NCI-H526 treated with DMSO at 0.1 percent for 48 hours (cell line): ENCODE measurements at regions not wholly inside any gene's neighbourhood (a gene's known extent, or its start where the extent isn't known, plus 50 kb on each side); places are given as distances from the start of the nearest gene placed in this dataset.

ENCODE experiments used
- DNase-seq: peaks from one replicate; lab custom pipeline; 2025; lab: John Stamatoyannopoulos, UW

DNA sequence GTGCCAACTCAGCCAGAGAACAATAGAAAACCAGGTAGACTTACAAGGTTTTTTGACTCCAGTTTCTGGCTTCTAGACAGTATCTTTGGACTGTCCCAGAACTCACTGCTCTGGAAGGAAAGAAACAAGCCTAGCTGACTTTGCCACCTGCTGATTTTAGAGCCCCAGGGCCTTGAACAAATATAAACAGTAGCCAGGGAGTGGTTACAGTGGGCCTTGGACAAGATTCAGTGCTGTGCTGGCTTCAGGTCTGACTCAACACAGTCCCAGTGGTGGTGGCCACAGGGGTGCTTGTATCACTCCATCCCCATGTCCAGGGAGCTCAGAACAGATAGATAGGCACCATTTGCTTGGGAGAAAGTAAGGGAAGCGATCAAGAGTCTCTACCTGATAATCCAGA is 694.1 kb upstream of the ADGRL3 start:
- DNase-seq = no peak

DNA sequence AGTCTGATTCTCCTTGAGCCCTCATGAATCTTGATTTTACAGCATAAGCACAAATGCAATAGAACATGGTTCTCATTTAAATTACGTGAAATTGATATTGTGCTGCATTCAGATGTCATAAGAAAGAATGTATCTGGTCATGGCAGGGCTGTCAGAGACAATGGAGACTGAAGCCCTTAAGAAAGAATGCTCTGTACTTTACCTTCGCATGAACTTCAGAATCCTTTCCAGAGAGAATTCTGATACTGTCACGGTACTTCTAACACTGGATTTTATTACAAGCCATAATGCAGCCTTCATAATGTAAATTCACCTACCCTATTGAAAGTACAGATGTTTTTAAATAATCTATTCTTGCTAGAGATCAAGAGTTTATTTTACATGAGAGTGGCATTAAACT is 677.9 kb upstream of the ADGRL3 start:
- no peak for DNase-seq

DNA sequence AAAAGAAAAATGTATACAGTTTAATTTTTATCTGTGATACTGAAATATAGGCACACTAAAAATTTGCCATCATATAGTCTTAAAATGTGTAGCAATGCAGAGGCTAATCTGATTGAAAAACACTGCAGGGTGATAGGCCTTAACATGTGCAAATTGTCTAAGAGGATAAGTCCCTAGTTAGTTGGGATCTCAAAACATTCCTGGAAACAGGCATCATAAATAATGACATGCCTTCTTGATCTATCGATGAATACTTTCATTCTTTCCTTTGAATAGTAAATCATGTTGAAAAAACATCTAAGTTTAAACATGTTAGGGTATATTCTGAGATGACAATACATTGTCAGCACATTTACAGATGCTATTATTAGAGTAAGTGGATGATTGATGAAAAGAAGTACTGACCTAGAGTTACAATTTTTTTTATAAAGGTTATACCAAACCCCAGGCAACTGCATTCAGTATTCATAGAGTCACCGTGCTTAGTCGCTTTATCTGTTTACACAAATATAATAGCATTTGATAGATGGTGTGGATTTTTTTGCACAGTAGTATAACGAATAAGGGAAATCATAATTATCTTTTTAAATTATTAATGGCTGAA is 668.2 kb upstream of the ADGRL3 start:
- DNase-seq = no peak

DNA sequence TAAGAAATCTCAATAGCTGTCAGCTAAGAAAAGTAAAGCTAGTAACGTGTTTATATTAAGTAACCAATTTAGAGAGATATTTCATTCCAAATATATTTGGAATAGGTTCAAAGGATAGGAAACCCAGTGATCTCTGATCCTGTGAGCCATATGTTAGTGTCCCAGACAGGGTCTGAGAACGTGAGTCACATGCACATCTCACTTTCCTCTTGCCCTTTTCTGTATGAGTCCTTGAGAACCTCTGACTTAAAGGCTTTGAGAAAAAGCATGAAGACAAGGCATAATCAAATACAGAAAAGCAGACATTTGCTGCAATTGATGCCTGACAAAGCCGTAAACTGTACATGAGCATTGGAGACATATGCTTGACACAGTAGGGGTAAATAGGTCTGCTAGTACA is 655.1 kb upstream of the ADGRL3 start:
- DNase-seq = no peak

DNA sequence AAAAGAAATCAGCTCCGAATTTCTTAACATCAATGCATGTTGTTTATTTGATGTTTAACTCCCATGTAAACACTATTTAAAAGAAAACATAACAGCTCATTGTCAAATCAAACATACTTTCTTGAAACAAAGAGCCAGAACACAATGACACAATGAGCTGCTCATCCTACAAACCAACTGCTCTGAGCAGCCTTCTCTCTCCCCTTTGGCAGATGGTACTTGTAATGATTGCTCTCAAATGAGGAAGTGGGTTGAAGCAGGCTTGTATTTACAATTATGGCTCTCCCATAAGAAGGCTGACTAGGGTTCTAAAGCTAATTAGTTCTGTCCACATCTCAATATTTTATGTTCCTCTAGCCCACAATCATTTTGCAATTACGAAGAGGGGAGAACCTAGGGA is 637.8 kb upstream of the ADGRL3 start:
- DNase-seq = no peak

DNA sequence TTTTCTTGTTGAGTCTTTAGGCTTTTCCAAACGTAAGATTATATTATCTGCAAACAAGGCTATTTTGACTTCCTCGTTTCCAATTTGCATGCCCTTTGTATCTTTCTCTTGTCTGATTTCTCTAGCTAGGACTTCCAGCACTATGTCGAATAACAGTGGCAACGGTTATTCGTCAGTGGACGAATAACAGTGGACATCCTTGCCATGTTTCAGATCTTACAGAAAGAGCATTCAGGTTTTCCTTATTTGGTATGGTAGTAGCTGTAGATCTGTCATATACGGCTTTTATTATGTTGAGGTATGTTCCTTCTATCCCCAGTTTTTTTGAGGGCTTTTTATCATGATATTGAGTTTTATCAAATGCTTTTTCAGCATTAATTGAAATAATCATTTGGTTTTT is 634.6 kb upstream of the ADGRL3 start:
- no peak for DNase-seq

DNA sequence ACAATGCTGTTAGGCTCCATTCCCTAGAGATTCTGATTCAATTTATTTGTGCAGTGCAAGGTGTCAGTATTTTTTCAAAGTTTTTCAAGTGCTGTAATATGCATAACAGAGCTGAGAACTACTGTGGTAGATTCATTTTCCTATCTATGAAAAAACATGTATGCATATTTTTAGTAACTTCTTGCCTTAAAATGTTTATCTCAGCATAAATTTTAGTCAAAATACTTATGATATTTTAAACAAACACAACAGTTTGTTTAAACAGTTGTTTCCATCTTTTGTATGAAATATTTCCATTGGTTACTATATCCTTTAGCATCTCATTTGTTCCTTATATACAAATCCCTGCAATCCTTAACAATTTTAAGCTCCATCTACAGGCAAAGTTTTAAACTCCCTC is 624.8 kb upstream of the ADGRL3 start:
- no peak for DNase-seq

DNA sequence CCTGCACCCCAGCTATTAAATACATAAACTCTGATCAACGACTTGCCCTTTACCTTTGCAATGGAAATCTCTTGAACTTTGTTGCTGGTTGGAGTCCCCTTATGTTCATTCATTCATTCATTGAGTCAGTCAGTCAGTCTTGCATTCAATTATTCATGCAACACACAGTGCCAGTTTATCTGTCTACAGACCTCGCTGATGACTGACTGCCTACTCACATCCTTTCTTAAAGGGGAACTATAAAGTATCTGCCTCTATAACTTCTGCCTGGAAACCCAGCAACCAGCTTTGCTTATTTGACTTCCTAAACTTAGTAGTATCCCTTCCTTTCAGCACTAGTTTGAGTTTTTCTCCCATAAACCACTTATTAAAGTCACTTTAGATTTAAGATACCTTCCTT is 620.8 kb upstream of the ADGRL3 start:
- DNase-seq = no peak

DNA sequence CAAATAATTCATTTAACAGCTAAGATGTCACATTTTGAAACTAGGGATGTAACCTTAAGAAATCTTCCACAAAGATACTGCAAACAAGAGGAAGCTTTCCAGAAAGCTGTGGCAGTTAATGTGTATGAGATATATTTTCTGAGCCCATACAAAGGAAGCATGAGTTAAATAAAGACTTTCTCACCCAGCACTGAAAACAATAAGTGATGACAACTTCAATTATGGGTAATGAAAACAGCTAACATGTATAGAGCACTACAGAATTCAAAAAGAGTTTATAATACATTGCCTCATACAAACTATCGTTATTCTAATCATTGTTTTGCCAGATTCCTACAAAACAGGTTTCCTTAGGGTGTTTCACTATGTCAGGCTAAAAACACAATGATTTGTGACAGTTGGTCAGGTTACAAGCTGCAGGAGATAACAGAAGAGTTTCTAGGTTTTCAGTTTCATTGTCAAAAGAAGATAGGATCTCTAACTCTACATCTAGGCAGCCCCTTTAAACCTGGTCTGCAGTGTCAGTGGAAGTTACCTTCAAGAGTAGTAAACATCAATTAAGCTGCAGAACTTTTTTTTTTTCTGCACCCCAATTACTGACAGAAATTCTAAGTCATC is 618.1 kb upstream of the ADGRL3 start:
- DNase-seq = no peak

DNA sequence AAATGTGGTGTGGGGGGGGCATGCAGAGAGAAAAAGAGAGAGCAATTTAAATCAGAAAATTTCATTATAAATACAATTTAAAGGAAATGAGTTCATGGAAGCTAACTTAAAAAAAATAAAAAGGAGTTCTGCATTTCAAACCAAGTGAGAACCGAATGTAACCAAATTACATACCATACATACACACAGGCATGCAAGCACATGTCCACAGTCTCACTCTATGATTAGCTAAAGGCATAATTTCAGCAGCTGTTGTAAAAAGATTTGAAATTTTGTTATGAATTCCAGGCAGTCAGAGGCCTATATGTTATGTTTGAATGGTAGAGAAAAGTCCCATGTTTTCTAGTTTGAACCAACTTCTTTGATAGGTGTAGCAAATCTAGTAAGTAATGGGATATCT is 611.6 kb upstream of the ADGRL3 start:
- no peak for DNase-seq

DNA sequence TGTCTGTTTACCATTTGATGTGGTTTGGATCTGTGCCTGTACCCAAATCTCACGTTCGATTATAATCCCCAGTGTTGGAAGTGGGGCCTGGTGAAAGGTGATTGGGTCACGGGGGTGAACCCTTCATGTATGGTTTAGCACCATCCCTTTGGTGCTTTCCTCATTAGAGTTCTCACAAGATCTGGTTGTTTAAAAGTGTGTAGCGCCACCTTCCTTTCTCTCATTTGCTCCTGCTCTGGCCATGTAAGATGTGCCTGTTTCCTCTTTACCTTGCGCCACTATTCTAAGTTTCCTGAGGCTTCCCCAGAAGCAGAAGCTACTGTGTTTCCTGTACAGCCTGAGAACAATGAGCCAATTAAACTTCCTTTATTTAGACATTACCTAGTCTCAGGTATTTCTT is 610.7 kb upstream of the ADGRL3 start:
- DNase-seq = no peak

DNA sequence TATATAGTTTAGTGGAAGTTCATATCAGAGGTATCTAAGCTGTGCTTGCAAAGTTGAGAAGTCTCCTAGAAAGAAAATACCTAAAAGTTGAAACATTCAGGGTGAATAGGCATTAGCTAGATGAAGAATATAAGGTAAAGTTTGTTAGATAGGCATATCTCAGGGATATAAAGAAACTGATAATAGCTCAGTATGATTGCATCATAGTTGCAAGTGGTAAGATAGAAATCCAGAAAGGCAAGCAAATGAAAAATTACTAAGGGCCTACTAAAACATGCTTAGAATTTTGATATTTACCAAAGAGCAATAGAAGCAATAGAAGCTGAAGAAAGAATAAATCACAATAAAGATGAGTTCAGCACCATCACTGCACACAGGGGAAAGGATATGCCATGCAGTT is 610.0 kb upstream of the ADGRL3 start:
- DNase-seq = no peak

DNA sequence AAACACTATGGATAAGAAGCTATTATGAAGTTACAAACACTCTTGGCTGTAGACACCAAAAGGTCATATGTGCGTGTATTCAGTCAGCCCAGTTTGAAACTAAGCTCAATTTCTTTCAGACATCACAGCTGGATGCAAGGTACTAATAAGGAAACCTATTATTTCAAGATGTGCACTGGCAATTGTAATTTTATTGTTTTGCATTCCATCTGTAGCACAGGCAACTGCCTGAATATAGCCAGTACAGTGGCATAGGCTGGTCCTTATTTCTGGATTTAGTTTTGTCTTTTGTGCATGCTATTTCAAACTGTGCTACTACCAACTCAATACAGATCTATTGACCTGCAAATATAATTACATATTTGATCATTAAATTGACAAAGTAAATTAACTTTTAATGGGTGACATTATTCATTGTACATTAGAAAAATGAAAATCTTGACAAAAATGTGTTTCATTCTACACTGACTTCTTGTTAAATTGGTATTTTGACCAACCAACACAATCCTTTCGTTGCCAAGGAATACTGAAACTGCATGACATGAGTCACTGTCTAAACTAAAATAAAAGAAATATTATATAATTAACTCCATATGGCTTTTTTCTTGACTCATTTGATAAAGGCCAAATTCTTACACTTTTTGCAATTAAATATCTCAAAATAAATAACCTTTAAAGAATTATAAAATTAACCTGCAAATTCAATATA is 594.3 kb upstream of the ADGRL3 start:
- no peak for DNase-seq

DNA sequence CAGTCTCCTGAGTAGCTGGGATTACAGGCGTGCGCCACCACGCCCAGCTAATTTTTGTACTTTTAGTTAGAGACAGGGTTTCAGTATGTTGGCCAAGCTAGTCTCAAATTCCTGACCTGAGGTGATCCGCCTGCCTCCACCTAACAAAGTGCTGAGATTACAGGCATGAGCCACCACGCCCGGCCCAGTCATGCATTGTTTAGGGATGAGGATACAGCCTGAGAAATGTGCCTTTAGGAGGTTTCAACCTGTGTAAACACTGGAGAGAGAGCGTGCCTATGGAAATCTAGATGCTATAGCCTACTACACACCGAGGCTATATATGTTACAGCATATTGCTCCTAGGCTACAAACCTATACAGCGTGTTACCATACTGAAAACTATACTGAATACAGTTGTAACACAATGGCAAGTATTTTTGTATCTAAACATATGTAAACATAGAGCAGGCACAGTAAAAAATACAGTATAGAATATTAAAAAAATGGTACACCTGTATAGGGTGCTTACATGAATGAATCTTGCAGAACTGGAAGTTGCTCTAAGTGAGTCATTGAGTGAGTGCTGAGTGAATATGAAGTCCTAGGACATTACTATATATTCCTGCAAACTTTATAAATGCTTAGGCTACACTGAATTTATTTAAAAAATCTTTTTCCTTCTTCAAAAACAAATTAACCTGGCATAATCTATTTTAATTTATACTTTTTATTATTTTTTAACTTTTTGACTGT is 588.2 kb upstream of the ADGRL3 start:
- no peak for DNase-seq

DNA sequence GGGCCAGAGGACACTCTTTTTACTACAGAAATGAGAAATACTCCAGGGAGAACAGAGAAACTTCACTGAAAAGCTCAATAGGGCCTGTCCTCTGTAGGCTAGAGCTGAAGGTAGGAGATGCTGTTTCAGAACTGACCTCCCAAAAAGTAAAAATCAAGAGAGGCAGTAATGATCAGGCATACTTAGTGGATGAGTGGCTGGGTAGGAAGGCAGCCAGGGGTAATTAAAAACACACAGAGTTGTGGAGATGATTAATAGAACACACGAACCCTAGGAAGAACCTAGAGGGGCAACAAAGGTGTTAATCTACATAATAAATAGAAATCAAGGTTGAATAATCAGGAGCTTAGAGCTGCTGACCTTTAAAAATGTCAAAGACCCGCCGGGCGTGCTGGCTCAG is 582.4 kb upstream of the ADGRL3 start:
- DNase-seq = no peak

DNA sequence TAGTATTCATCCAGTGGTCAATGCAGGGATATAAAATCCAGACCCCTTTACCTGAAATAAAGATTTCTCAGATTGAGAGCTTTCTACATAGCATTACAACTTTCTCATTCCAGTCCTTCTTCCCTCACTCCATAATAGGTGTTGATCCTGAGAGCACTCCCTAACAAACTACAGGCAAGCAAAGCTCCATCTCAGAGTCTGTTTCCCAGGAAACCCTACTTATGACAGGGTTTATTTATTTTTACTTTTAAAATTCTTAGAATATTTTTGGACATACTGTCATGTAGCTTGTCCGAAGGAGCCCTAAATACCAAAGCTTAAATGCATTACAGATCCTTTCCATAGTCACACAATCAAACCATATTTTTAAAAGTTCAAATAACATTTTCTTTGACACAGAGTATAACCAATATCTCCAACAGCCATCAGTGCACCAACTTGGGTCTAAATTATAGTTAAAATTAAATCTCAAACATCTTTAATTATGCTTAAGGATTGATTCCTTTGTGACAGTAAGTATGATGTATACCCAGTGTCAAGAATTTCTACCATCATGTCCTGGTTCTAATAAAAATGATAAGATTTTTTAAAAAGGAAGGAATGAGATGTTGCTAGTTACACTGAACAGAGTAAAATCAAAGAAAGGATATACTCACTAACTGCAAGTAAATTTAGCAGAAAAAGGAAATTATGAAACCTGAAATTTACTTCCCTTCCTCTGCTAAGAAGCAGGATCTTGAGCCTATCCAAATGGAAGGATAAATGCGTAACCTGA is 580.4 kb upstream of the ADGRL3 start:
- DNase-seq = no peak

DNA sequence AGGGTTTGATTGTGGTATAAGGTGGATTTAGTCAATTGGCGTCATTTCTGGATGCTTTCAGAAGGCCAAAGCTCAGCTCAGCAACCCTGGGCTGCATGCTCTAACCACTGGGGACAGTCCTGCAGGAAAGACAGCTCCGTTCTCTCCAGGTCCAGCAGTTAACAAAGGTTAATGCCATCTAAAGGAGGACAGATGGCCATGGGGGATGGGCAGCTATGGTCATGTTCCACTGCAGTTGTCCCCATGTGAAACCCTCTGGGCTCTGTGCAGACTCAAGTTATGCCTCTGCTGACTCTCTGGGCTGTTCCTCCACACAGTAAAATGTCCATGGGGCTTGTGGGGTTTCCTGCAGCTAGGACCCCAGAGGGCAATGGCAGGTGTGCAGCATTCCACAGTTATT is 562.1 kb upstream of the ADGRL3 start:
- DNase-seq = no peak

DNA sequence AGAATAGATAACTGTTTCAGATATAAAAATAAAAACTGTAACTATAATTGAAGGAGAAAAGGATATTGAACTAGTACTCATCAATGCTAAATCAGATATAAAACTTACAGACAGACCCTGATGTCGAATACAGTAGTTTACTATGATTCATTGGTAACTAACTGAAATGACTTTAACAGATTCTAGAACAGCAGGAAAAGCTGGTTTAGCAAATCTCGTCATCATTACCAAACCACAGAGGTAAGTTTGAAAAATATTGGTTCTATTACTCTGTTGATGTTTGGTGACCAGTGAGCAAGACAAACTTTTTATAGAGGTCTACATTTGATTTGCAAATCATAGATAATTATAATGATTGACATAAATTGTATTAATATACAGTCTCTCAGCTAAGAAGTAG is 551.4 kb upstream of the ADGRL3 start:
- no peak for DNase-seq

DNA sequence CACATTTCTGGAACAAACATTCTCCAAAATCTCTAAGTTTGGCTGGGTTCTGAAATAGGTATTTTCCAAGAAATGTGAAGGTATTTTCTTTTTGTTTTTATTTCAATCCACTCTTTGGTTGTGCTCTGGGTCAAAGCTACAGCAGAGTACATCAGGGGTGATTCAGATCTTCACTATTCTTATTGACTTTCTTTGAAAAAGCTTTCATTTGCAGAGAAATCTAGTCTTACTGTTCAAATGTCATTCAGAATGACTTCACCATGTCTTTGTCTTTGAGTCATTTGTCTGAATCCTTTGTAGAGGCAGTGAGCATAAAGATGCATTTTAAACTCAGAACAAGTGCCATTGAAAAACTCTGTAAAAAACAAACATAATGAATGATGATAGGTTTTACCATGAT is 547.2 kb upstream of the ADGRL3 start:
- DNase-seq = no peak

DNA sequence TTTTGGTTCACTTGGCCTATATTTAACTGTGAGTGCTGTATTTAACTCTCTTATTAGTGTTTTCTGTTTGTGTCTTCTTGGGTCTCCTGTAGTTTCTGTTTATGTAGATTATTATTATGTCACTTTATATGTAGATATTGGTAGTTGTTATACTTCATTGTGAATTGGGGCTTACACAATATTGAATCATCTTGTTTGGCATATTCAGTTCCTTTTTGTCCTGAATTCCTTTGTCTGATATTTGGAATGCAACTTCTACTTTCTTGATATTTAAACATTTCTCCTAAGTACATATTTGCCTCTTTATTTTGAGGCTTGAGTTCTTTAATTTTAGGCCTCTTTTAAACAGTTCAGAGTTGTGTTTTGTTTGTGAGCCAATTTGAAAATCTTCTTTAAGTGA is 544.8 kb upstream of the ADGRL3 start:
- no peak for DNase-seq

DNA sequence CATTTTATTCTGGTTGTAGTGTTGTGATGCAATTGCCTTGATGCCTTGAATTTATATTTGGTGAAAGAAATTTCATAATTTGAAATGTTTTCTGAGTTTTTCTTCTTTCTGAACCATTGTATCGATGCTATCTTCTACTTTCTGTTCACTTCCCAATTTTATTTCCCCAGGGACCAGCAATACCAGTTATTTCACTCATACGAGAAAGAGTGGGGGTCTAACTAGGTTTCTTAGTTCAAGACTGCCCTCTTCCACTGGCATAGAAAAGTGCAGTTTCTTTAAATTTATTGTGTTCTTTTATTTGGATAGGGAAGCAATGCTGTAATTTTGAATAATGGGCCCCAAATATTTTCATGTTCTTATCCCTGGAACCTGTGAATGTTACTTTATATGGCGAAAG is 544.0 kb upstream of the ADGRL3 start:
- no peak for DNase-seq

DNA sequence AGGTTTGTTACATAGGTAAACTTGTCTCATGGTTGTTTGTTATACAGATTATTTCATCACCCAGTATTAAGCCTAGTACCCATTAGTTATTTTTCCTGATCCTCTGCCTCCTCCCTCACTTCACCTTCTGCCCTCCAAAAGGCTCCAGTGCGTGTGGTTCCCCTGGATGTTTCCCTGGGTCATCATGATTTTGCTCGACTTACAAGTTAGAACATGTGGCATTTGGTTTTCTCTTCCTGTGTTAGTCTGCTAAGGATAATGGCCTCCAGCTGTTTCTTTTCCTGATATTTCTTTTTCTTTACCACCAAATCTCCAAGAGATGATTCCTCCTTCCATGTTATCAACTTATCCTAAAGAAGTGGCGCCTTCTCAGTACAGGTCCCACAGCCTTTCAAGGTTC is 543.1 kb upstream of the ADGRL3 start:
- no peak for DNase-seq
